Prostate gland (tissue), 2 donors: ENCODE measurements at regions not wholly inside any gene's neighbourhood (a gene's known extent, or its start where the extent isn't known, plus 50 kb on each side); places are given as distances from the start of the nearest gene placed in this dataset.

Experiments used
- DNase-seq: peaks from one replicate; pipeline ENCODE4 v3.0.0-alpha.2; 2019; ENCODE audit warnings: low spot score
- H3K27ac ChIP-seq, 2 donors: fragments of 200-600 bp; sonication (generic); 2 replicates each; pipeline ENCODE4 v1.5.1; 2017 to 2019
- H3K27me3 ChIP-seq: fragments of 200-600 bp; sonication (generic); replicated peaks from 2 replicates; pipeline ENCODE4 v1.5.1; 2019; ENCODE audit not compliant: insufficient read depth
- H3K36me3 ChIP-seq, 2 donors: fragments of 200-600 bp; sonication (generic); 1 replicate in 1 of 2; 2 replicates in 1 of 2; pipeline versions ENCODE4 v1.5.1 to v1.8.1; 2017 to 2019
- H3K4me1 ChIP-seq: fragments of 200-600 bp; sonication (generic); replicated peaks from 2 replicates; pipeline ENCODE4 v1.5.1; 2019
- H3K4me3 ChIP-seq, 2 donors: fragments of 200-600 bp; sonication (generic); 2 replicates each; pipeline ENCODE4 v1.5.1; 2017 to 2019
- H3K9me3 ChIP-seq: fragments of 200-600 bp; sonication (generic); 2 replicates; pipeline ENCODE4 v1.5.1; 2017
- CTCF ChIP-seq, 4 experiments: fragments of 200-600 bp in 2 of 4; fragments of 450-650 bp in 2 of 4; sonication (generic) in 2 of 4; IDR thresholded peaks; 1 replicate in 3 of 4; 2 replicates in 1 of 4; pipeline ENCODE4 v1.5.1; 2016 to 2019; ENCODE audit warnings: antibody characterized with exemption in 4 of 4, mild to moderate bottlenecking in 2 of 4, moderate library complexity in 2 of 4
- POLR2A ChIP-seq: fragments of 450-650 bp; IDR thresholded peaks from one replicate; pipeline ENCODE4 v1.6.1; 2016; ENCODE audit warnings: antibody characterized with exemption, mild to moderate bottlenecking
- POLR2AphosphoS5 ChIP-seq: sonication (generic); formaldehyde crosslinking; IDR thresholded peaks from one replicate; pipeline ENCODE4 v1.6.1; 2017; ENCODE audit warnings: antibody characterized with exemption
- WGBS: methylation state at CpG from one replicate; pipeline ENCODE4 v1.1.5; 2018; 5-methylcytosine and 5-hydroxymethylcytosine counted together
- intact Hi-C: fragments of 100-400 bp; cut with DNase I; formaldehyde crosslinking; loops from one replicate; pipeline ENCODE4 v1.14.2; 2022

DNA sequence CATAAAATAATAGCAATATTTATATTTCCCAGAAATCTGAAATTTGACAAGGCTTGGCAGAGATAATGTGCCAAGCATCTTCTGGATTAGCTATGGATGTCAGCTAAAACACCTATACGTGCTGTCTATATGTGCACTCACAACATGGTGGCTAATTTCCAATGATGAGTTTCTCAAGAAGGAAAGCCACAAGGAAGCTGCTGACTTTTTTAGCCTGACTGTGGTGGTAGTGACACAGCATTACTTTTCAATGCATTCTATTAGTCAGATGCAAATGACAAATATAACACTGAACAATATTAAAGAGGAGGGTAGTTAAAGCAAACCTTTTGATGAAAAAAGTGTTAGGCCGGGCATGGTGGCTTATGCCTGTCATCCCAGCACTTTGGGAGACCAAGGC lies 101.7 kb upstream of the CCDC54 start:
- no peak for TF ChIP-seq CTCF (IDR thresholded peaks at IDR 0.05)
- 91% methylated on average over 2 of the region's 2 CpGs for WGBS
- H3K9me3 ChIP-seq: no peaks in the 10 kb centered on the region
- no peak for DNase-seq
- H3K27me3 ChIP-seq: no peaks in the 10 kb centered on the region
- no peak overlapping the region for H3K27ac ChIP-seq
- intact Hi-C loops: no loop called here
- no peak overlapping the region for H3K4me3 ChIP-seq
- no peaks in the 10 kb centered on the region for H3K36me3 ChIP-seq
- H3K4me1 ChIP-seq: no peaks in the 10 kb centered on the region

GRCh38 chr3:107283948-107284347 lies 93.3 kb upstream of the CCDC54 start:
- H3K4me3 ChIP-seq: no peak overlapping the region
- H3K36me3 ChIP-seq: no peaks in the 10 kb centered on the region
- WGBS: 89% methylated on average over 3 of the region's 3 CpGs
- H3K4me1 ChIP-seq: no peaks in the 10 kb centered on the region
- H3K27me3 ChIP-seq: no peaks in the 10 kb centered on the region
- intact Hi-C loops: no loop called here
- no peak overlapping the region for H3K27ac ChIP-seq
- H3K9me3 ChIP-seq: no peaks in the 10 kb centered on the region
- DNase-seq: no peak
- no peak for TF ChIP-seq POLR2AphosphoS5
- TF ChIP-seq CTCF (IDR thresholded peaks at IDR 0.05): no peak
- TF ChIP-seq POLR2A: no peak

DNA sequence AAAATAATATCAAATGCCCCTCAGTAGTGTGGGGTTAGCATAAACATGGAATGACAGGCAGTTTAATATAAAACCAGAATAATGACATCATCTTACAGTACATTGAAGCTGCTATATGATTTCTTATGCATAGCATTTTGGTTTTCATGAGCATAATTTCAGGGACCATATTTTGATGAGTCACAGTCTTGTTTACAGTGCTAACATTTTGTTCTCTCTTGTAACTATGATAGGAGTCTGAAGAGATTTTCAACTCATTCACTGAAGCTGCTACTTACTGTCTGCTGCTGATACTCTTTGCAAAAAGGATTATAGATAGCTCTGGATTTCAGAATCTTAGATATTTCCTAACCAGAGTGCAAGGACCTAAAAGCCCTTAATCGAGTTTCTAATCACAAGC lies 92.6 kb upstream of the CCDC54 start:
- TF ChIP-seq CTCF (IDR thresholded peaks at IDR 0.05) (no peak), POLR2AphosphoS5 (no peak), POLR2A (no peak)
- Histone ChIP-seq H3K9me3 (no peaks in the 10 kb centered on the region), H3K4me3 (no peak overlapping the region), H3K36me3 (no peaks in the 10 kb centered on the region), H3K27me3 (no peaks in the 10 kb centered on the region), H3K4me1 (no peaks in the 10 kb centered on the region), H3K27ac (no peak overlapping the region)
- DNase-seq: no peak
- intact Hi-C loops: no loop called here
- 59% methylated on average over 1 of the region's 1 CpG for WGBS

- DNase-seq: no peak
- H3K27me3 ChIP-seq: no peaks in the 10 kb centered on the region
- TF ChIP-seq CTCF (IDR thresholded peaks at IDR 0.05): no peak
- no peak for TF ChIP-seq POLR2A
- no peak for TF ChIP-seq POLR2AphosphoS5
- intact Hi-C loops: no loop called here
- H3K27ac ChIP-seq: no peak overlapping the region
- no peaks in the 10 kb centered on the region for H3K36me3 ChIP-seq
- 79% methylated on average over 2 of the region's 2 CpGs for WGBS
- H3K9me3 ChIP-seq: no peaks in the 10 kb centered on the region
- no peak overlapping the region for H3K4me3 ChIP-seq
- no peaks in the 10 kb centered on the region for H3K4me1 ChIP-seq
Measured at GRCh38 chr3:107285197-107285596, 92.0 kb upstream of the CCDC54 start.

DNA sequence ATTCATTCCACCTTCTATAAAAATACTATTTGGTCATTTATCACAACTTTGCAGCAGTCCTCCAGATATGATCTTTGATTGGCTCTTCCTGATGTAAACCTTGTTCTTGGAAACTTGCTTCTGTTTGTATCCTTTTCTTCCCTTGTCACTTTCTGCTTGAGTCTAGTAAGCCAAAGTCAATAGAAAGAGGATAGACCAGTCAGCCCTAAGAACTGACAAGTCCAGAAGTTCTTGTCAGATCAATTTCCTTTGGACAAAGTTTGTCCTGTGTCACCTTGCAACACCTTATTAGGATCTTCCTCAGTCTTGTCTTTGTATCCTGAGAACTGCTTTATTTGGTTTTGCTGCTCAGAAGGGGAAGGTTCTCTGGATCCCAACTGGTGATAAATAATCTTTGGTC lies 87.9 kb upstream of the CCDC54 start:
- H3K4me1 ChIP-seq: no peaks in the 10 kb centered on the region
- no peaks in the 10 kb centered on the region for H3K9me3 ChIP-seq
- no peak overlapping the region for H3K4me3 ChIP-seq
- DNase-seq: no peak
- no peak for TF ChIP-seq CTCF (IDR thresholded peaks at IDR 0.05)
- TF ChIP-seq POLR2AphosphoS5: peak; percentile 67
- intact Hi-C loops: no loop called here
- H3K27ac ChIP-seq: no peak overlapping the region
- no peaks in the 10 kb centered on the region for H3K27me3 ChIP-seq
- no peaks in the 10 kb centered on the region for H3K36me3 ChIP-seq
